H9 (cell line): ENCODE measurements at regions not wholly inside any gene's neighbourhood (a gene's known extent, or its start where the extent isn't known, plus 50 kb on each side); places are given as distances from the start of the nearest gene placed in this dataset.

ENCODE experiments used
- DNase-seq: peaks from one replicate; pipeline ENCODE4 v3.0.0-alpha.2; 2017
- H2AFZ ChIP-seq: one replicate; pipeline ENCODE4 v1.6.1; 2013; ENCODE audit warnings: mild to moderate bottlenecking, low read length, control low read depth, moderate library complexity
- H2AK5ac ChIP-seq: 2 replicates; pipeline ENCODE4 v1.6.1; 2013; ENCODE audit warnings: low read length, control low read depth, mixed read lengths; ENCODE audit not compliant: insufficient read length
- H2BK120ac ChIP-seq: one replicate; pipeline ENCODE4 v1.6.1; 2013; ENCODE audit warnings: low read depth, mild to moderate bottlenecking, low read length, control low read depth, inconsistent platforms; ENCODE audit not compliant: poor library complexity, severe bottlenecking
- H2BK12ac ChIP-seq: 2 replicates; pipeline ENCODE4 v1.6.1; 2013; ENCODE audit warnings: low read length, control low read depth, mixed read lengths, low read depth; ENCODE audit not compliant: insufficient read length
- H2BK15ac ChIP-seq: 2 replicates; pipeline ENCODE4 v1.6.1; 2013; ENCODE audit warnings: low read depth, low read length, control low read depth
- H2BK20ac ChIP-seq: one replicate; pipeline ENCODE4 v1.6.1; 2013; ENCODE audit warnings: low read depth, mild to moderate bottlenecking, low read length, control low read depth, inconsistent platforms; ENCODE audit not compliant: poor library complexity, severe bottlenecking
- H2BK5ac ChIP-seq: 2 replicates; pipeline ENCODE4 v1.6.1; 2013; ENCODE audit warnings: low read length, control low read depth, mixed read lengths; ENCODE audit not compliant: insufficient read length
- H3K14ac ChIP-seq: 2 replicates; pipeline ENCODE4 v1.6.1; 2013; ENCODE audit warnings: low read length, control low read depth; ENCODE audit not compliant: insufficient read depth
- H3K18ac ChIP-seq: 2 replicates; pipeline ENCODE4 v1.6.1; 2013; ENCODE audit warnings: low read depth, mild to moderate bottlenecking, mixed read lengths, low read length, control low read depth; ENCODE audit not compliant: insufficient read length
- H3K23ac ChIP-seq: 2 replicates; pipeline ENCODE4 v1.6.1; 2013; ENCODE audit warnings: low read length, control low read depth, mixed read lengths, low read depth; ENCODE audit not compliant: insufficient read length
- H3K23me2 ChIP-seq: 2 replicates; pipeline ENCODE4 v1.6.1; 2013; ENCODE audit warnings: low read depth, mild to moderate bottlenecking, mixed read lengths, low read length, control low read depth; ENCODE audit not compliant: insufficient read length, poor library complexity, severe bottlenecking
- H3K27ac ChIP-seq: 2 replicates; pipeline ENCODE4 v1.5.1; 2013; ENCODE audit warnings: low read length, control low read depth, mixed read lengths, low read depth; ENCODE audit not compliant: insufficient read length
- H3K27me3 ChIP-seq: 2 replicates; pipeline ENCODE4 v1.6.1; 2013; ENCODE audit warnings: low read length, control low read depth, inconsistent platforms; ENCODE audit not compliant: insufficient read depth
- H3K4ac ChIP-seq: 2 replicates; pipeline ENCODE4 v1.6.1; 2013; ENCODE audit warnings: low read depth, mild to moderate bottlenecking, control low read depth, inconsistent platforms, low read length, moderate library complexity
- H3K4me1 ChIP-seq: 2 replicates; pipeline ENCODE4 v1.6.1; 2013; ENCODE audit warnings: low read length, control low read depth, inconsistent platforms; ENCODE audit not compliant: insufficient read depth
- H3K4me2 ChIP-seq: 2 replicates; pipeline ENCODE4 v1.6.1; 2013; ENCODE audit warnings: low read length, control low read depth, mixed read lengths; ENCODE audit not compliant: insufficient read length, insufficient read depth
- H3K56ac ChIP-seq: 2 replicates; pipeline ENCODE4 v1.6.1; 2013; ENCODE audit warnings: low read depth, mild to moderate bottlenecking, mixed read lengths, low read length, control low read depth; ENCODE audit not compliant: insufficient read length
- H3K79me1 ChIP-seq: 2 replicates; pipeline ENCODE4 v1.6.1; 2013; ENCODE audit warnings: low read depth, mild to moderate bottlenecking, moderate library complexity, low read length, control low read depth, inconsistent platforms; ENCODE audit not compliant: insufficient read depth, poor library complexity, severe bottlenecking
- H3K79me2 ChIP-seq: 2 replicates; pipeline ENCODE4 v1.6.1; 2013; ENCODE audit warnings: low read length, control low read depth, inconsistent platforms; ENCODE audit not compliant: insufficient read depth
- H3K9ac ChIP-seq: 2 replicates; pipeline ENCODE4 v1.6.1; 2013; ENCODE audit warnings: low read length, control low read depth, mixed read lengths; ENCODE audit not compliant: insufficient read length; ENCODE audit errors: extremely low read depth
- H3K9me3 ChIP-seq: one replicate; pipeline ENCODE4 v1.6.1; 2013; ENCODE audit warnings: low read depth, low read length, inconsistent platforms; ENCODE audit not compliant: control insufficient read depth
- H3T11ph ChIP-seq: one replicate; pipeline ENCODE4 v1.6.1; 2013; ENCODE audit warnings: mild to moderate bottlenecking, low read length, control low read depth, inconsistent platforms
- H4K20me1 ChIP-seq: one replicate; pipeline ENCODE4 v1.6.1; 2013; ENCODE audit not compliant: control insufficient read depth, insufficient read length, insufficient read depth
- H4K5ac ChIP-seq: 2 replicates; pipeline ENCODE4 v1.6.1; 2013; ENCODE audit warnings: low read depth, mild to moderate bottlenecking, mixed read lengths, low read length, control low read depth; ENCODE audit not compliant: insufficient read length
- H4K8ac ChIP-seq: replicated peaks from 2 replicates; pipeline ENCODE4 v1.6.1; 2013; ENCODE audit warnings: low read length, control low read depth, mixed read lengths, low read depth; ENCODE audit not compliant: insufficient read length
- H4K91ac ChIP-seq: 2 replicates; pipeline ENCODE4 v1.6.1; 2013; ENCODE audit warnings: low read depth, mild to moderate bottlenecking, moderate library complexity, mixed read lengths, low read length, control low read depth; ENCODE audit not compliant: insufficient read length
- H3K27ac Mint-ChIP-seq, 3 experiments: 2 replicates in 2 of 3; 3 replicates in 1 of 3; pipeline ENCODE4 v1.8.0; 2020 to 2021; ENCODE audit warnings: mixed read lengths in 3 of 3, mild to moderate bottlenecking in 1 of 3, moderate library complexity in 1 of 3
- H3K27me3 Mint-ChIP-seq: 2 replicates; pipeline ENCODE4 v1.8.0; 2021; ENCODE audit warnings: low read depth, mild to moderate bottlenecking, moderate library complexity, mixed read lengths
- H3K36me3 Mint-ChIP-seq, 3 experiments: 2 replicates in 2 of 3; 3 replicates in 1 of 3; pipeline ENCODE4 v1.8.0; 2020 to 2021; ENCODE audit warnings: low read depth in 3 of 3, mixed read lengths in 3 of 3; ENCODE audit not compliant: insufficient read depth in 1 of 3
- H3K4me1 Mint-ChIP-seq, 2 experiments: 2 replicates each; pipeline ENCODE4 v1.8.0; 2020; ENCODE audit warnings: mixed read lengths in 2 of 2
- H3K4me3 Mint-ChIP-seq, 2 experiments: 2 replicates in 1 of 2; 3 replicates in 1 of 2; pipeline ENCODE4 v1.8.0; 2020 to 2021; ENCODE audit warnings: mild to moderate bottlenecking in 2 of 2, mixed read lengths in 2 of 2, moderate library complexity in 1 of 2
- H3K9me3 Mint-ChIP-seq, 2 experiments: 2 replicates in 1 of 2; 3 replicates in 1 of 2; pipeline ENCODE4 v1.8.0; 2020; ENCODE audit warnings: mild to moderate bottlenecking in 2 of 2, mixed read lengths in 2 of 2, moderate library complexity in 1 of 2
- CTCF ChIP-seq: fragments of 200-600 bp; sonication (generic); conservative IDR thresholded peaks from 3 replicates; pipeline ENCODE4 v1.8.0; 2021; ENCODE audit warnings: antibody characterized with exemption, mild to moderate bottlenecking
- WGBS: extraction: QIAGEN DNeasy Blood & Tissue Kit; methylation state at CpG from one replicate; pipeline ENCODE4 v1.1.7; 2013; ENCODE audit warnings: missing lambda C conversion rate, low lambda C conversion rate, mixed read lengths; ENCODE audit not compliant: insufficient read length; ENCODE audit errors: extremely low coverage; 5-methylcytosine and 5-hydroxymethylcytosine counted together

GRCh38 chr18:39168723-39169122 is 1603.1 kb upstream of the CELF4 start:
- H4K8ac ChIP-seq, result no peak overlapping the region
- Mint-ChIP-seq H3K27ac (peak overlapping the region; percentile 31 to 96 (median 45); a peak in 6 of 7 replicates), H3K36me3 (no peaks in the 10 kb centered on the region), H3K4me3 (no peak overlapping the region), H3K4me1 (peaks cover 20 to 24% of the 10 kb centered on the region in 2 experiments), H3K9me3 (no peaks in the 10 kb centered on the region; a peak in 1 of 5 replicates), H3K27me3 (no peaks in the 10 kb centered on the region)
- H3K4ac ChIP-seq, result no peak overlapping the region
- H4K5ac ChIP-seq, result no peak overlapping the region
- no peak overlapping the region for H3K9ac ChIP-seq
- H3K9me3 ChIP-seq, result no peaks in the 10 kb centered on the region
- no peak overlapping the region for H3K18ac ChIP-seq
- peak overlapping the region; percentile 49 for H2BK5ac ChIP-seq
- no peak overlapping the region for H4K91ac ChIP-seq
- no peaks in the 10 kb centered on the region for H3K23me2 ChIP-seq
- no peak overlapping the region for H3T11ph ChIP-seq
- no peak overlapping the region for H2BK20ac ChIP-seq
- no peak overlapping the region for H2BK120ac ChIP-seq
- no peak overlapping the region for H2AFZ ChIP-seq
- peaks cover 3% of the 10 kb centered on the region; the same call in 1 of the 2 replicates for H3K4me1 ChIP-seq
- no peaks in the 10 kb centered on the region for H3K79me1 ChIP-seq
- peak overlapping the region; percentile 86 for H3K27ac ChIP-seq
- no peak for TF ChIP-seq CTCF
- no peaks in the 10 kb centered on the region for H3K27me3 ChIP-seq
- peak overlapping the region; percentile 13 for H3K4me2 ChIP-seq
- H2BK12ac ChIP-seq, result no peak overlapping the region
- H3K23ac ChIP-seq, result no peak overlapping the region
- no peak overlapping the region for H3K56ac ChIP-seq
- no peak overlapping the region for H2AK5ac ChIP-seq
- H2BK15ac ChIP-seq, result no peak overlapping the region
- DNase-seq, result no peak
- no CpG with 5 or more reads among the region's 1 CpG for WGBS
- H3K79me2 ChIP-seq, result no peaks in the 10 kb centered on the region
- H4K20me1 ChIP-seq, result no peaks in the 10 kb centered on the region
- H3K14ac ChIP-seq, result no peak overlapping the region
